Ishikawa (cell line): ENCODE measurements at regions not wholly inside any gene's neighbourhood (a gene's known extent, or its start where the extent isn't known, plus 50 kb on each side); places are given as distances from the start of the nearest gene placed in this dataset.

Experiments
- CREB1 ChIP-seq: IDR thresholded peaks from 2 replicates; pipeline ENCODE4 v1.6.1; 2012; ENCODE audit warnings: low read depth
- EP300 ChIP-seq: IDR thresholded peaks from 2 replicates; pipeline ENCODE4 v1.6.1; 2012; ENCODE audit warnings: borderline replicate concordance

- no peak for TF ChIP-seq CREB1
- no peak for TF ChIP-seq EP300
Measured at GRCh38 chr9:79447762-79448161, 124.0 kb upstream of the TLE4 start.
